Thymus (tissue), 11 donors: ENCODE measurements at regions not wholly inside any gene's neighbourhood (a gene's known extent, or its start where the extent isn't known, plus 50 kb on each side); places are given as distances from the start of the nearest gene placed in this dataset.

Source experiments
- DNase-seq, 9 donors: peaks; one replicate each; pipeline ENCODE4 v3.0.0-alpha.2; 2013; ENCODE audit warnings: low spot score in 9 of 9, low read depth in 6 of 9, missing footprints in 1 of 9
- H3K27ac ChIP-seq, 2 donors: one replicate each; pipeline ENCODE4 v1.5.1; 2013; ENCODE audit warnings: control low read depth in 1 of 2, low read depth in 1 of 2, low read length in 1 of 2, mild to moderate bottlenecking in 1 of 2, moderate library complexity in 1 of 2
- H3K27me3 ChIP-seq, 2 donors: one replicate each; pipeline ENCODE4 v1.5.1; 2013; ENCODE audit warnings: low read length in 1 of 2; ENCODE audit not compliant: control insufficient read depth in 2 of 2, insufficient read depth in 1 of 2
- H3K36me3 ChIP-seq, 2 donors: one replicate each; pipeline ENCODE4 v1.5.1; 2013; ENCODE audit warnings: low read length in 1 of 2, mild to moderate bottlenecking in 1 of 2, moderate library complexity in 1 of 2; ENCODE audit not compliant: control insufficient read depth in 2 of 2, insufficient read depth in 2 of 2
- H3K4me1 ChIP-seq, 2 donors: one replicate each; pipeline ENCODE4 v1.5.1; 2013; ENCODE audit warnings: low read length in 2 of 2; ENCODE audit not compliant: control insufficient read depth in 2 of 2, insufficient read depth in 2 of 2
- H3K4me3 ChIP-seq, 2 donors: one replicate each; pipeline ENCODE4 v1.5.1; 2013; ENCODE audit warnings: low read length in 2 of 2, control low read depth in 1 of 2, mild to moderate bottlenecking in 1 of 2
- H3K9me3 ChIP-seq, 2 donors: one replicate each; pipeline ENCODE4 v1.5.1; 2013; ENCODE audit warnings: low read length in 1 of 2, mild to moderate bottlenecking in 1 of 2; ENCODE audit not compliant: control insufficient read depth in 2 of 2, insufficient read depth in 1 of 2
- WGBS: extraction: QIAGEN DNeasy Blood & Tissue Kit; methylation state at CpG from one replicate; pipeline ENCODE4 v1.1.7; 2013; 5-methylcytosine and 5-hydroxymethylcytosine counted together
- donor health status: healthy.

DNA sequence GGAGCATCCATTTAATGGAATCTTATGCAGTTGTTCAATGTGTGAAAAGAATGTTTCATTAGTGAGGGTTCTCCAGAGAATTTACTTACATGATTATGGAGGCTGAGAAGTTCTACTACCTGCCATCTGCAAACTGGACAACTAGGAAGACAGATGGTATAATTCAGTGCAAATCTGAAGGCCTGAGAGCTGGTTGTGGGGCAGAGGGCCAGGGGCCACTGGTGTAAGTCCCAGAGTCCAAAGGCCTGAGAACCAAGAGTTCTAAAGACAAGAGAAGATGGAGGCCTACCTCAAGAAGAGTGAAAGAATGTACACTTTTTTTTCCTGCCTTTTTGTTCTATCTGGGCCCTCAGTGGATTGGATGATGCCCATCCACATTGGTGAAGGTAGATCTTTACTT lies 114.8 kb downstream of the DDX1 start:
- H3K27ac ChIP-seq, result no peak overlapping the region
- H3K9me3 ChIP-seq, result no peaks in the 10 kb centered on the region
- H3K4me3 ChIP-seq, result no peak overlapping the region
- DNase-seq, result no peak
- H3K27me3 ChIP-seq, result no peaks in the 10 kb centered on the region
- no peaks in the 10 kb centered on the region for H3K36me3 ChIP-seq
- H3K4me1 ChIP-seq, result peaks cover 0 to 3% of the 10 kb centered on the region in 2 donors

DNA sequence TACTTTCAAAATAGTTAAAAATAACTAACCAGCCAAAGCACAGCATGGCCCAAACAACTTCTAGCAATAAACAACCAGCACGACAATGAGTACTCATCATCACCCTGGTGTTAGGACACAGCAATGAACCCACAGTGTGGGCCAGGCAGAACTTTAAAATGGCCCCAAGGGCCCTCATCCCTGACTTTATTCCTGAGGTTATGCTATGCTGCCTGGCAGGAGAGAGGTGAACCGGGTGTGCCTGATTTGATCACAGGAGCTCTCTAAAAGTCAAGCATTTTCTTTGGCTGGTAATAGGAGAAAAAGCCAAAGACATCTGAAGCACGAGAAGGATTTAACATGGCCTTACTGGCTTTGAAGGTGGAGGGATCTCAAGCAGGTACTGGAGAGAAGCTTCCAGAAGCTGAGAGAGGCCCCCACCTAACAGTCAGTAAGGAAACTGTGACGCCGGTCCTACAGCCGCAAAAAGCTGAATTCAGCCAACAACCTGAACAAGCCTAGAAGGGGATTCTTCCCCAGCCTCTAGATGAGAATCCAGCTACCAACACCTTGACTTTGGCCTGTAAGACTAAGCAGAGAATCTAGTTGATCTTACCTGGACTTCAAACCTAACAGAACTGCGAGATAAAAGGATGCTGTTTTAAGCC lies 115.4 kb downstream of the DDX1 start:
- Histone ChIP-seq H3K36me3 (no peaks in the 10 kb centered on the region), H3K27me3 (no peaks in the 10 kb centered on the region), H3K9me3 (no peaks in the 10 kb centered on the region), H3K27ac (no peak overlapping the region), H3K4me1 (peaks cover 0 to 3% of the 10 kb centered on the region in 2 donors), H3K4me3 (no peak overlapping the region)
- no peak for DNase-seq
- 95% methylated on average over 7 of the region's 7 CpGs for WGBS

DNA sequence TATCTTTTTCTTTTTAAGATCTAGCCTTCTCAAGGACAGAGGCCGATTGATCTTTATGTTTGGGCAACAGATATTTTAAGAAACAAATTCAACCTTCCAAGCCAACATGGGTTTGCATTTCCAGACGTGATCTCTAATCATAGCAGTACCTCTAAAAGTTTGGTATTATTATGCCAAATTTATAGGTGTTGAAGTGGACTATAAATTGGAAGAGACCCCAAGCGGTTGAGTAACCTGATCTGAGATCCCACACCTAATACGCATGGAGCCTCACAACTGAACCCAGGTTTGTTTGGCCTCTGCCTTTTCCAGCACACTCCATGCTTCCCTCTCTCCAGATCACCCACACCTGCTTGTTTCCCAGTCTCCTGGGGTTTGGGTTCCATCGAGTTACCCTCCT lies 116.5 kb downstream of the DDX1 start:
- Histone ChIP-seq H3K27ac (no peak overlapping the region), H3K4me1 (peaks cover 0 to 3% of the 10 kb centered on the region in 2 donors), H3K9me3 (no peaks in the 10 kb centered on the region), H3K4me3 (no peak overlapping the region), H3K36me3 (no peaks in the 10 kb centered on the region), H3K27me3 (no peaks in the 10 kb centered on the region)
- DNase-seq, result no peak
- 91% methylated on average over 5 of the region's 5 CpGs for WGBS

DNA sequence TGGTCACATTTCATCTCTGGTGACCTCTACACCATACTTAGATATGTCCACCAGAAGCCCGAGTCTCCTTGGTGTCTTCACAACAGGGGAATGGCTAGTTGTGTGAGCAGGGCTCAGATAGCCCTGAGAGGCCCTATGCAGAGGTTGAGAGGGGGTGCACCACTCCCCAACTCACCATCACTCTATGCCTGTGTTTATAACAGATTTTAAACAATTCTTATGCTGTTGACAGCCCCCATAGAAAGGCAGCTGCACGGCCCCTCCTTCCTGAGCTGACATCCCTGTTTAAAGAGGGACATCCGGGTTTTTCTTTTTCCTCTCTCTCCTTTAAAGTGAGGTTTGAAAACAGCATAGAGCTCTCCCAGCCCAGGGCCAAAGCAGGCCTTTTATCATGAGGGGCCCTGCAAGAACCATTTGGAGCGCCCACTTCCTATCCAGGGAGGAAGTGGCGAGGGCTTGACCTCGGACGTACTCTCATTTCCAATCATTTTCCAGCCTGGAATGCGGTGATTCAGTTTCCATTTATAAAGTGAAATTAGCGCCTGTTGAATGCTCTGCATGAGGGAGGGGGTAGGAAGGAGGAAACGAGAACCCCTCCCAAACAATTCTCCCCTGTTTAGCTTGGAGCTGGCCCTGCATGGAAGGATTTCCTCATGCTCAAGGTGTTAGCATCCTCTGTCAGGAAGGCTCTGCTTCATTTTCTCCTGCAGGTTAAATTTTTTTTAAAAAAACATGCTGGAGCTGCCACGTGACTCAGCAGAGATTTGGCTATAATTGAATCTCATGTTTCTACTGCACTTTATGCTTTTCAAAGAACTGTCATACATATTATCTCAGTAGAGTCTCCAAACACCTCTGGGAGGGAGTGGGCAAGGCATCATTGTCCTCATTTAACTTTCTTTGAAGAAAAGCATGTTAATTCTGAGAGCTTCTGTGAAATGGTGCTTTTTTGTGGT lies 117.5 kb downstream of the DDX1 start:
- DNase-seq, result no peak
- no peak overlapping the region for H3K4me3 ChIP-seq
- no peaks in the 10 kb centered on the region for H3K36me3 ChIP-seq
- no peak overlapping the region for H3K27ac ChIP-seq
- 67% methylated on average over 11 of the region's 11 CpGs for WGBS
- no peaks in the 10 kb centered on the region for H3K27me3 ChIP-seq
- peaks cover 0 to 3% of the 10 kb centered on the region in 2 donors for H3K4me1 ChIP-seq
- no peaks in the 10 kb centered on the region for H3K9me3 ChIP-seq

DNA sequence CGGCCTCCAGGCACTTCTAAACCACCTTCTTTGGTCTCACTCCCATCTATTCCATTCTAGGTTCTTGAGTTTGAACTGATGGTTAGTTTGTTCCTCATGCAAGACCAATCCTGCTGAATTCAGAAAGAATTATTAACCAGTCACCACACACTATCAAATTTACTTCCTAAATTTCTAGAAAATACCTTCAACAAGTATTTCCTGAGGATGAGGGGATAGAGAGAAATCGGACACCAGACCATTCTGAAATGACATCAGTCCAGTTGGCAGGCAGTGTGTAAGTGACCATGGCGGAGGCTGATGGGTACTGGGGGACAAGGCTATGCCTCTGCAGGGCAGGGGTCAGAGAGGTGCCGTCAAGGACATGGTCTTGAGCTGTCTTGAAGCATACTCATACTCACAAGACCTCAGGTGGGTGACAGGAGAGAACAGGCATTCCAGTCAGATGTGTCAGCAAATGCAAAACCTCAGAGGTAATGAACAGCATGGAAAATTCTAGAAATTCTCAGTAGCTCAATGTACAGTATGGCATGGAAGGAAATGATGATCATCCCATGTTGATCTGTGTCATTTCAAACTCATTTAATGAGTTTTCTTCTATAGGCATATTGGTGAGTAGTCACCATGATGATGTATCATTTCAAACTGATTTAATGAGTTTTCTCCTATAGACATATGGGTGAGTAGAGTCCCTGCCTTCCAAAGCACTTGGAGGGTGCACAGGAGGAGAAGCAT lies 119.6 kb downstream of the DDX1 start:
- Histone ChIP-seq H3K27ac (no peak overlapping the region), H3K9me3 (no peaks in the 10 kb centered on the region), H3K36me3 (no peaks in the 10 kb centered on the region), H3K4me3 (no peak overlapping the region), H3K4me1 (peaks cover 0 to 3% of the 10 kb centered on the region in 2 donors), H3K27me3 (no peaks in the 10 kb centered on the region)
- 92% methylated on average over 4 of the region's 4 CpGs for WGBS
- DNase-seq, result no peak

DNA sequence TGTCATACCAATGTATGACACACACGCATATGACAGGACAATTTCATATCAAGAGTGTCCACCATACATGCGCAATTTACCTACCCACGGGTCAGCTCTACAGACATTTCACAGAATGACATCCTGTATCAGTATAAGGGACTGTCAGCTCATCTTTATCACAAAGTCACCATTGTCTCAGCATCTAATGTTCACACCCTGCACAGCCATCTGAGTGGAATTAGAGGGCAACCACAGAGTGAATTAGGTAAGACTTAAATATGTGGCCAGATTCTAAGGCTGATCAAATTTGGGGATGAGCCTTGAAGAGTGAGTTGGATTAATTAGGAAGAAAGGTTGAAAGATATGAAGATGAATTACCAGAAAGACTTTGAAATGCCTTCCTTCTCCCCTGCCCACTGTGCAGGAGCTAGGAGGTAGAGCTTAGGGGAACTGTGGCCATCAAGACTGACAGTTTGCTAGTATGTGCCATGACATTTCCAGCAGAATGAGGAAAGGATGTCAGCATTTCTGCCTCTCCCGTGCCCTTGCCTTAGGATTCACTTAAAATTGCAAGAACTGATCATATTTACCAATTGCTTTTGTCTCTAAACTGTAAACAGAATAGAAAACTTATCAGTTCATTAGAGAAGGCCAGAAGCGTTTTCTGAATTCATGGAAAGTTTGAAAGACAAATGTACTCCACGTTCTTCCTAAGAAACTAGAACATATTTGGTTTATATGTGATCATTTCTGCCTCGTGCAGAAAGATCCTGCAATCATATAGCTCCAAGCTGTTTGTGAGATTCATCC lies 121.1 kb downstream of the DDX1 start:
- H3K4me1 ChIP-seq, result peaks cover 0 to 3% of the 10 kb centered on the region in 2 donors
- no peak for DNase-seq
- no peaks in the 10 kb centered on the region for H3K36me3 ChIP-seq
- 92% methylated on average over 7 of the region's 7 CpGs for WGBS
- H3K4me3 ChIP-seq, result no peak overlapping the region
- H3K27me3 ChIP-seq, result no peaks in the 10 kb centered on the region
- no peak overlapping the region for H3K27ac ChIP-seq
- no peaks in the 10 kb centered on the region for H3K9me3 ChIP-seq

DNA sequence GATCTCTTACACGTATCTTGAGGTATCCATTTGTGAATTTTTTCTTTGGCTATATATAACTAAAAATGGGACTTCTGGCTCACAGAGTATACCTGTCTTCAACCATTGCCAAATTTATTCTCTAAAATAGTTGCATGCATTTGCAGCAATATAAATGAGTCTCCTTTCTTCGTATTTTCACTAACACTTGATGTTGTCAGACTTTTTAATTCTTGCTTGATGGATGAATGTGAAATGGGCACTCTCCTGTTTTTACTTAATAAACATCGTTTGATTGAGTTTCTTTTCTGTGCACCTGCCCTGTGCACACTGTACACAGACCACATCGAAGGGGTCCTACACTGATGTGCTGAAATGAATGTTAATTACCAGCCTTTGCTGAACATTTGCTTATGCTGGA lies 121.8 kb downstream of the DDX1 start:
- Histone ChIP-seq H3K27ac (no peak overlapping the region), H3K4me3 (no peak overlapping the region), H3K9me3 (no peaks in the 10 kb centered on the region), H3K4me1 (peaks cover 0 to 1% of the 10 kb centered on the region in 2 donors), H3K27me3 (no peaks in the 10 kb centered on the region), H3K36me3 (no peaks in the 10 kb centered on the region)
- no peak for DNase-seq
- WGBS, result 89% methylated on average over 4 of the region's 4 CpGs

DNA sequence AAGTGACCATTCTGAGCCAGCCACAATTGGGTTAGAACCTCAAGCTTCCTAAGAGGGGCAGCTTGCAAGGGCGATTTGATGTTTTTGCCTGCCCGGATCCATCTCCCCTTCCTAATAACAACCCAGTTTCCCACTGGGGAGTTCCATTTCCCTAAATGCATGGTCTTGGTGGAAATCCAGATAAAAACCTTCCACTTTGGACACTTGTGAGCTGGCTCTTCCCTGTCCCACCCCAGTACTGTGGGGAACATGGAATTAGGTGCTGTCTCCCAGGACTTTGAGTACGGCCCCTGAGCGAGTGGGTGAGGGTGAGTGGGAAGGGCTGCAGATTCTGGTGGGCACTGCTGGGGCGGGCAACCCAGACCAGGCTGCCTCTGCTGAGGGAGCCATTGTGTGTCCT lies 122.3 kb downstream of the DDX1 start:
- no peaks in the 10 kb centered on the region for H3K36me3 ChIP-seq
- DNase-seq, result no peak
- 94% methylated on average over 5 of the region's 5 CpGs for WGBS
- no peaks in the 10 kb centered on the region for H3K4me1 ChIP-seq
- no peaks in the 10 kb centered on the region for H3K27me3 ChIP-seq
- H3K27ac ChIP-seq, result no peak overlapping the region
- H3K9me3 ChIP-seq, result no peaks in the 10 kb centered on the region
- H3K4me3 ChIP-seq, result no peak overlapping the region
